ENCODE measurements at regions not wholly inside any gene's neighbourhood (a gene's known extent, or its start where the extent isn't known, plus 50 kb on each side); places are given as distances from the start of the nearest gene placed in this dataset.

- no peak overlapping the region for H3K4me3 ChIP-seq (ENCODE audit: low read length)
- H3K27me3 ChIP-seq (ENCODE audit: low read length), result no peaks in the 10 kb centered on the region
- BruUV-seq (replicated peaks), result no TSS peak
- H3K9me2 ChIP-seq (replicated peaks; ENCODE audit: low read length), result no peaks in the 10 kb centered on the region
- DNase-seq (no peak), ATAC-seq (no peak)
- no peak overlapping the region for H3K27ac ChIP-seq (ENCODE audit: low read length)
- no peak overlapping the region for H3K4me2 ChIP-seq (ENCODE audit: low read length)
- no peaks in the 10 kb centered on the region for H3K9me3 ChIP-seq (ENCODE audit: low read length)
- POLR2A ChIA-PET (ENCODE audit: unreplicated experiment), result no interaction called here
- no peak overlapping the region for H3K9ac ChIP-seq (ENCODE audit: low read length)
- no peaks in the 10 kb centered on the region for H4K20me1 ChIP-seq (ENCODE audit: low read length)
- CTCF ChIA-PET, result no interaction called here
- intact Hi-C loops (cut with micrococcal nuclease), result no loop called here
- no peaks in the 10 kb centered on the region for H3K79me2 ChIP-seq (ENCODE audit: low read length)
- H3K4me1 ChIP-seq (ENCODE audit: insufficient read depth, low read length), result no peaks in the 10 kb centered on the region
- H2AFZ ChIP-seq (ENCODE audit: low read length), result no peak overlapping the region
- H3K36me3 ChIP-seq (ENCODE audit: low read depth, low read length), result no peaks in the 10 kb centered on the region
- TF ChIP-seq EZH2phosphoT487 (IDR thresholded peaks at IDR 0.05; ENCODE audit: borderline replicate concordance, low read length) (no peak), EZH2 (IDR thresholded peaks at IDR 0.05; ENCODE audit: low read length, unreplicated experiment) (no peak)
- TF ChIP-seq, protein P1, sequence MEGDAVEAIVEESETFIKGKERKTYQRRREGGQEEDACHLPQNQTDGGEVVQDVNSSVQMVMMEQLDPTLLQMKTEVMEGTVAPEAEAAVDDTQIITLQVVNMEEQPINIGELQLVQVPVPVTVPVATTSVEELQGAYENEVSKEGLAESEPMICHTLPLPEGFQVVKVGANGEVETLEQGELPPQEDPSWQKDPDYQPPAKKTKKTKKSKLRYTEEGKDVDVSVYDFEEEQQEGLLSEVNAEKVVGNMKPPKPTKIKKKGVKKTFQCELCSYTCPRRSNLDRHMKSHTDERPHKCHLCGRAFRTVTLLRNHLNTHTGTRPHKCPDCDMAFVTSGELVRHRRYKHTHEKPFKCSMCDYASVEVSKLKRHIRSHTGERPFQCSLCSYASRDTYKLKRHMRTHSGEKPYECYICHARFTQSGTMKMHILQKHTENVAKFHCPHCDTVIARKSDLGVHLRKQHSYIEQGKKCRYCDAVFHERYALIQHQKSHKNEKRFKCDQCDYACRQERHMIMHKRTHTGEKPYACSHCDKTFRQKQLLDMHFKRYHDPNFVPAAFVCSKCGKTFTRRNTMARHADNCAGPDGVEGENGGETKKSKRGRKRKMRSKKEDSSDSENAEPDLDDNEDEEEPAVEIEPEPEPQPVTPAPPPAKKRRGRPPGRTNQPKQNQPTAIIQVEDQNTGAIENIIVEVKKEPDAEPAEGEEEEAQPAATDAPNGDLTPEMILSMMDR (conservative IDR thresholded peaks at IDR 0.05; ENCODE audit: low read depth, low read length), result no peak
- H3F3A ChIP-seq (ENCODE audit: low read length, unreplicated experiment), result no peaks in the 10 kb centered on the region
Measured at GRCh38 chr6:130730600-130730999, 96.6 kb upstream of the SMLR1 start.

- POLR2A ChIA-PET (ENCODE audit: unreplicated experiment), result no interaction called here
- no peak for TF ChIP-seq EZH2phosphoT487 (IDR thresholded peaks at IDR 0.05; ENCODE audit: borderline replicate concordance, low read length)
- no peak for TF ChIP-seq EZH2 (IDR thresholded peaks at IDR 0.05; ENCODE audit: low read length, unreplicated experiment)
- TF ChIP-seq, protein P1 (conservative IDR thresholded peaks at IDR 0.05; ENCODE audit: low read depth, low read length), result no peak
- DNase-seq (no peak), ATAC-seq (no peak)
- Histone ChIP-seq H3K9ac (ENCODE audit: low read length) (no peak overlapping the region), H3K79me2 (ENCODE audit: low read length) (no peaks in the 10 kb centered on the region), H3K9me3 (ENCODE audit: low read length) (no peaks in the 10 kb centered on the region), H3F3A (ENCODE audit: low read length, unreplicated experiment) (no peaks in the 10 kb centered on the region), H3K4me3 (ENCODE audit: low read length) (no peak overlapping the region), H3K27ac (ENCODE audit: low read length) (no peak overlapping the region), H3K9me2 (replicated peaks; ENCODE audit: low read length) (no peaks in the 10 kb centered on the region), H3K4me1 (ENCODE audit: insufficient read depth, low read length) (no peaks in the 10 kb centered on the region), H2AFZ (ENCODE audit: low read length) (no peak overlapping the region), H3K4me2 (ENCODE audit: low read length) (no peak overlapping the region), H3K36me3 (ENCODE audit: low read depth, low read length) (no peaks in the 10 kb centered on the region), H3K27me3 (ENCODE audit: low read length) (no peaks in the 10 kb centered on the region), H4K20me1 (ENCODE audit: low read length) (no peaks in the 10 kb centered on the region)
- intact Hi-C loops (cut with micrococcal nuclease), result no loop called here
- CTCF ChIA-PET, result no interaction called here
- no TSS peak for BruUV-seq (replicated peaks)
Measured at GRCh38 chr6:130734161-130734560, 93.0 kb upstream of the SMLR1 start.

DNA sequence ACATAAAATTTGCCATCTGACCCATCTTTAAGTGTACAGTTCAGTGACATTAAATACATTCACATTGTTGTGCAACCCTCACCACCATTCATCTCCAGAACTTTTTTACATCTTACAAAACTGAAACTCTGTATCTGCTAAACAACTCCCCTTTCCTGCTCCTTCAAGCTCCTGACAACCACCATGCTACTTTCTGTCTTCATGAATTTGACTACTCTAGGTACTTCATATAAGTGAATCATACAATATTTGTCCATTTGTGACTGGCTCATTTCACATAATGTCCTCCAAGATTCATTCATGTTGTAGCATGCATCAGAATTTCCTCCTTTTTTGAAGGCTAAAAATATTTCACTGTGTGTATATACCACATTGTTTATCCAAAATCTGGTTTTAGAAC, 86.9 kb upstream of the SMLR1 start:
- DNase-seq, result no peak
- BruUV-seq (replicated peaks), result no TSS peak
- no peaks in the 10 kb centered on the region for H4K20me1 ChIP-seq (ENCODE audit: low read length)
- no peaks in the 10 kb centered on the region for H3K79me2 ChIP-seq (ENCODE audit: low read length)
- H3K4me3 ChIP-seq (ENCODE audit: low read length), result no peak overlapping the region
- intact Hi-C loops (cut with micrococcal nuclease), result no loop called here
- ChIA-PET POLR2A (ENCODE audit: unreplicated experiment) (no interaction called here), CTCF (no interaction called here)
- ATAC-seq, result no peak
- no peak overlapping the region for H3K4me2 ChIP-seq (ENCODE audit: low read length)
- H3K4me1 ChIP-seq (ENCODE audit: insufficient read depth, low read length), result no peaks in the 10 kb centered on the region
- no peak overlapping the region for H2AFZ ChIP-seq (ENCODE audit: low read length)
- peaks cover 8% of the 10 kb centered on the region; the same call in 1 of the 2 replicates for H3K27me3 ChIP-seq (ENCODE audit: low read length)
- H3K9me2 ChIP-seq (replicated peaks; ENCODE audit: low read length), result no peaks in the 10 kb centered on the region
- no peaks in the 10 kb centered on the region for H3K36me3 ChIP-seq (ENCODE audit: low read depth, low read length)
- no peaks in the 10 kb centered on the region for H3K9me3 ChIP-seq (ENCODE audit: low read length)
- TF ChIP-seq EZH2phosphoT487 (IDR thresholded peaks at IDR 0.05; ENCODE audit: borderline replicate concordance, low read length), result no peak
- TF ChIP-seq, protein P1 (conservative IDR thresholded peaks at IDR 0.05; ENCODE audit: low read depth, low read length), result no peak
- no peak for TF ChIP-seq EZH2 (IDR thresholded peaks at IDR 0.05; ENCODE audit: low read length, unreplicated experiment)
- H3F3A ChIP-seq (ENCODE audit: low read length, unreplicated experiment), result no peaks in the 10 kb centered on the region
- no peak overlapping the region for H3K9ac ChIP-seq (ENCODE audit: low read length)
- no peak overlapping the region for H3K27ac ChIP-seq (ENCODE audit: low read length)

Measured in PC-3 (cell line).